UCSD-AML1 (cell line): ENCODE measurements at regions not wholly inside any gene's neighbourhood (a gene's known extent, or its start where the extent isn't known, plus 50 kb on each side); places are given as distances from the start of the nearest gene placed in this dataset.
"Not testable (repeated sequence)": the region's sequence is repeated elsewhere in the genome, so short reads cannot be mapped to it uniquely, and the experiment has no call there.

Source experiments
- DNase-seq: peaks from one replicate; lab custom pipeline; 2025; ENCODE audit not compliant: unreplicated experiment; lab: John Stamatoyannopoulos, UW

- no peak for DNase-seq
Measured at GRCh38 chr14:23829736-23830471, 123.7 kb upstream of the DHRS4 start.

DNA sequence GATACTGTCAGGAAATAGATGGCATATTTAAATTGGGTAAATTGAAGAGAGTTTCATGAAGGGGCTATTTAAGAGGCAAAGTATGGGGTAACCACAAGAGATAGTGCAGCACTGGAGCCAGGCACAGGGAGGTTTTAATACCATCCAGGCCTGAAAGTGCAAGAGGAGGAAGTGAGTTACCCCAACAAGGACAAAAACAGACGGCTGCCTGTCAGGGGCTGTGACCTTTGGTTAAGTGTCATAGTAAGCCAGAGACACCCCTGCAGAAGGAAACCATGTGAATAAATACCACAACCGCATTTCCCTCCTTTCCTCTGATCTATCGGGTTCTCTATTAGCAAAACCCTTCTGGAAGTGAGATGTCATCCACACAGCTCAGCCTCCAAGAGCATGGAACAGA, 122.0 kb upstream of the DHRS4 start:
- peak; percentile 52 for DNase-seq

- no peak for DNase-seq
Measured at GRCh38 chr14:23861666-23862065, 91.9 kb upstream of the DHRS4 start.

GRCh38 chr14:23862513-23862912, 91.1 kb upstream of the DHRS4 start:
- no peak for DNase-seq

GRCh38 chr14:23863836-23864235, 89.7 kb upstream of the DHRS4 start:
- no peak for DNase-seq

- DNase-seq: no peak
Measured at GRCh38 chr14:23864259-23864658, 89.3 kb upstream of the DHRS4 start.

DNA sequence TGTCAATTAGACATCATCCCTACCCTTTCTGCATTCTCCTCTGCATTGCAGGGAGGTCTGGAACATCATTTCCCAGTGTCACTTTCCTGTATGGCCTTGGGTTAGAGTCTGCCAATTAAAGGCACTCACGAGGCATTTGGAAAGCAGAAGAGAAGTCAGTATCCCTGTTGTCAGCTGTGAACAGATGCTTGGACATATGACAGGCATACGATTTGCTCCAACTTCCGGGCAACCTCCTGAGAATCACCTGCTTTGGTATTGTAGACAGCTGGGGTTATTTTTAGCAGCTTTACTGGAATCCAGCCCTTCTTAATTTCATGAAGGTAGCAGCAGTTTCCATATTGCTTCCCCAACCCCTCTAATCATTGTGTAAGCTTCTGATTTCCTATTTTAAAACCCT, 88.7 kb upstream of the DHRS4 start:
- DNase-seq: no peak

GRCh38 chr14:23865502-23865901, 88.1 kb upstream of the DHRS4 start:
- no peak for DNase-seq

- DNase-seq: no peak
Measured at GRCh38 chr14:23866269-23866668, 87.3 kb upstream of the DHRS4 start.

DNA sequence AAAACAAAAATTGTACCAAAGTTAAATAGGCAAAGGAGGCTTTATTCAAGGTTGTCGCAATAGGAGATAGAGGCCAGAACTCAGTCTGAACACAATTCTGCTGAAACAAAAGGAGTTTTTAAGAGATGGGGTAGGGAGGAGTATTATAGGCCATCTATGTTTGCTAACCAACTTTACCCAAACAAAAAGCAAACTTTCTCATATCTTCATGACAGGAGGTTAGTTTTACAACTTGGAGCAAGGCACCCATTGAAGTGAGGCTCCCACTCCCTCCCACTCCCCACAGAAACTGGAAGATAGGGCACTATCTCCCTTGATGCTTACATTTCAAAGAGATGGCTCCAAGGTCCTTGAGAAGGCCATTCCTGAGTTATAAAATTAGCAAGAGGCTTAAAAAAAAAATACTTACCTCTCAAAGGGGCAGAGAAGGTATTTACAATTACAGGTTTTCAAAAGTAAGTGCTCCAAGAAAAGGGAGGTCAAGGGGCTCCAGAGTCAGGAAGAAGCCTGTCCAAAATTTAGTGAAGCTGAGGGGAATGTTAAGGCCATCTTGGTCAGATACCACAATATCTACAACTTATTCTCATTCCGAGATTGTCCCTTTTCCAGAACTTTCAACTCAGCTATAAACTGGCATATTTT, 84.4 kb upstream of the DHRS4 start:
- no peak for DNase-seq

DNA sequence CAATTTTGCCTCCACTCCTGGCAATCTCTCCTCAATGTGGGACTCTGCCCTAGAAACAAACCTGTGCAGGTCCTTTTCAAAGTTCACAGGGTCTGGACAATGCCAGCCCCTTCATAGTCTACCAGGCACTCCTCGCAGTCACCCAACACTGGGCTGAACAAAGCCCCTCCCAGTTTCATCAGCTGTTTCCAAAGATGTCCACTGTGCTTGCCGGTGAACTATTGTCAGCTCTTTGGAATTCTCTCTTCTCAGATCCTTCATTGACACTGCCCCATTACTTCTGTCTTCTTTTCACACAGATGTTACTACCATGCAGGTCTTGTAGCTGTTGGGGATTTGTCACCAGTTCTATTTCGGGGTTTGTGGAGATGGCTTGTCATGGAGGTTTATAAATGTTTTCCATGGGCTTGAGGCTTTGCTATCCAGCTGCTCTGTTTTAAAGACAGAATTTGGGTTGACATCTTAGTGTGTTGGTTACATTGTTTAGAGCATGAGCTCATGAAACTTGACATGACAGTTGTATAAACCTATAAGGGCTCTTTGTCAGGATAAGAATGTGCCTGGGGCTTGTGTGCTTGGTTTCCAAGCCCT, 77.3 kb upstream of the DHRS4 start:
- no peak for DNase-seq

- no peak for DNase-seq
Measured at GRCh38 chr14:23877111-23877510, 76.5 kb upstream of the DHRS4 start.

- DNase-seq: no peak
Measured at GRCh38 chr14:23877538-23878180, 75.9 kb upstream of the DHRS4 start.

DNA sequence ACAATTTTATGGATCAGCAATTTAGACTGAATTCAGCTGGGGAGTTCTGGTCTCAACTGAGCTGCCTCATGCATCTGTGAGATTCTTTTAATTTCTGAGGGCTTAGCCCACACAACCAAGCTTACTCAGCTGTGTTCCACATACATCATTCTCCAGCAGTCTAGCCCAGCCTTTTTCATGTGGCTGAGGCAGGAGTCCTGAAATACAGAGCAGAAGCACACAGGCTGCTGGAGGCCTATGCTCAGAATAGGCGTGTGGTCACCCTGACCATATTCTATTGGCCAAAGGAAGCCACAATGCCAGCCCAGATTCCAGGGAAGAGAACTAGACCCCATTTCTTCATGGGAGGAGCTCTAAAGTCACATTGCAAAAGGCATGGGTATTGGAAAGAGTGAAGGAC, 72.3 kb upstream of the DHRS4 start:
- no peak for DNase-seq

DNA sequence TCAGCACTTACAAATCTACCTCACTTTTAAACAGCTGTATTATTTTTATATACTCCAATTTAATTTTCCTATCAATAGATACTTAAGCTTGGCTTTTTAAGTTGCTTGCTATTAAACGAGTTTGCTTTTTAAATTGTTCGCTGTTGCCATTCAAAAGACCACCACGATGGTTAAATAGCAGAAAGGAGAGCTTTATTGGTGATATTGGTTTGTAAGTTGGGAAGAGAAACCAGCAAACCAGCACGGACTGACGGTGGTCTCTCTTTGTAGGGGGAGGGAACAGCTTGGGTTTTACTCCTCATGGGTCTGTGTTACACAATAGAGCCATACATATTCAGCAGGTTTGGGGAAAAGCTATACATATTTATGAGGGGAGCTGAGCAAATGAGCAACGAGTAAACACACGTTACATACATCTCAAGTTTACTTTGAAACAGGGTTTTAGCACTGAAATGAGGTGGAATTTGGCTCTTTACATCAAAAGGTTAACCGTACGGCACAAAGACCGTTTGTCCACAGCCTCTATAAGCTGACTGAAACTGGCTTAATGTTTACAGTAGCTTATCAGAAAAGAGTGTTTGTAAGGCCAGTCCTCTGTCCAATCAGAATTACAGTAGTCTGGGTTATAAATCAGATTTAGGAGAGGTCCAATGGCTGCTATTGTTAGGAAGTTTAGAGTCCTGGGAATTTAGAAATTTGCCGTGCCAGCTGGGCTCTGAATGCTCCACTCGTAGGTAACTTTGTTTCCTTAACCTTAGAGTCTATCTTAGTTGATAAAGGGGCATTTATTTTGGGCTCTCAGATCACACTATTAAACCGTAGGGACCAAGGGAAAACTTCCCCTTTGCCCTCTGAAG, 69.7 kb upstream of the DHRS4 start:
- DNase-seq: no peak

DNA sequence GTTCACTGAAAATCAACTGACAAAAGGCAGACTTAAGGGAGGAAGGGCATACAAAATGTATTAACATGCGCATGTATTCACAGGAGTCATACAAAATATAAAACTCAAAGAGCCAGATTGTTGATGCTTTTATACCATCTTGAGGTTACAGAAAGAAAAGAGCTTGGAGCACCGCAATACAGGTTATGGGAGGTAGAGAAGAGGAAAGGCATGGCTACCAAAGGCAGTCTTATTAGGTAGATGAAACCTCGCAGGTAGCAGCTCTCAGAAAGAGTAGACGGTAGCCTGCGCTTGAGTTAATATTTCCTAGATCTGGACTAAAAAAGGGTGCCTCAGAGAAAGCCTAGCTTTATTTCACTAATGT, 69.0 kb upstream of the DHRS4 start:
- no peak for DNase-seq

DNA sequence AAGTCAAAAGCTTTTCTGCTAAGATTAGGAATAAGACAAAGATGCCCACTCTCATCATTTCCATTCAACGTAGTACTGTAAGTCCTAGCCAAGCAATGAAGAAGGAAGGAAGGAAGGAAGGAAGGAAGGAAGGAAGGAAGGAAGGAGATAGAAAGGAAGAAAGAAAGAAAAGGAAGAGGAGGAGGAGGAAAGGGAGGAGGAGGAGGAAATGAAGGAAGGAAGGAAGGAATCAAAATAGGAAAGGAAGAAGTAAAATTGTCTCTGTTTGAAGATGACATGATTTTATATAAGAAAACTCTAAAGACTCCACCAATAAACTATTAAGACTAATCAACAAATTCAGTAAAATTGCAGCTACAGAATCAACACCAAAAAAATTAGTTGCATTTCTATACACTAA, 66.0 kb upstream of the DHRS4 start:
- DNase-seq: no peak

DNA sequence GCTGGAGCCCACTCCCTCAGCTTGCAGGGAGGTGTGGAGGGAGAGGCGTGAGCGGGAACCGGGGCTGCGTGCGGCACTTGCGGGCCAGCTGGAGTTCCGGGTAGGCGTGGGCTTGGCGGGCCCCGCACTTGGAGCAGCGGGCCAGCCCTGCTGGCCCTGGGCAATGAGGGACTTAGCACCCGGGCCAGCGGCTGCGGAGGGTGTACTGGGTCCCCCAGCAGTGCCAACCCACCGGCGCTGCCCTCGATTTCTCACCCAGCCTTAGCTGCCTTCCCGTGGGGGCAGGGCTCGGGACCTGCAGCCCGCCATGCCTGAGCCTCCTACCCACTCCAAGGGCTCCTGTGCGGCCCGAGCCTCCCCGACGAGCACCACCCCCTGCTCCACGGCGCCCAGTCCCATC, 61.9 kb upstream of the DHRS4 start:
- not testable (repeated sequence) for DNase-seq

- DNase-seq: not testable (repeated sequence)
Measured at GRCh38 chr14:23892289-23892688, 61.3 kb upstream of the DHRS4 start.

DNA sequence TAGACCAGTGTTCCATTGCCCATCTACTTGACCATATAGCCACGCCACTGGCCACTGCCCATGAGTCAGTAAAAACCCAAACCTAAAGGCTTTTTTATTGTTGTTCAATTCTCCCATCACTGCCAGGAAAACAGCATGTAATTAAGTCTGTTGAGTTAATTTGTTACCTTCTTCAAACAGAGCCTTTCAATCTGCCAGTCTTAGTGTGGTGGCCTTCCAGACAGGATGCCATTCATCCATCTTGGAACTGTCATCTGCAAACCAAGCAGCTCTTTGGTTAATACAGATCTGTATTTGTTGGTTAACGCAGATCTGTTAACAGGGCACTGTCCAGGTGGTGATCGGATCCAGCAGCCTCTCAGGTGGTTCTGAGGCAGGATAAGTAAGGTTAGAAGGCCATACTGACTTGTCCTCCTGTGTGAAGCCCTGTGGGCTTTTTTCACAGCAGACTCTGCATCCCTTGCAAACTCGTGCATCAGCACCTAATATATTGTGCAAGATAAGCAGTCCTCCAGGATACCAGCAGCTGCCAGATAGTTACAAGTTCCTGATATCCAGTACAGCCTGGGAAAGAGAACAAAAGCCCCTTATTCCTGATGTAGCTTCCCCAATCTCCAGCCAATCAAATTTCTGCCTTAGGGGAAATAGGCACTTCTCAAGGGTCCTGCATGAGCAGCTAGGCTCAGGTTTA, 59.1 kb upstream of the DHRS4 start:
- no peak for DNase-seq

- no peak for DNase-seq
Measured at GRCh38 chr14:23895053-23895419, 58.5 kb upstream of the DHRS4 start.
